Endothelial cell (in vitro differentiated cells): ENCODE measurements at regions not wholly inside any gene's neighbourhood (a gene's known extent, or its start where the extent isn't known, plus 50 kb on each side); places are given as distances from the start of the nearest gene placed in this dataset.

Source experiments
- DNase-seq: peaks from one replicate; pipeline ENCODE4 v3.0.0; 2021; ENCODE audit warnings: low spot score
- H3K27ac Mint-ChIP-seq: one replicate; pipeline ENCODE4 v1.8.0; 2021; ENCODE audit warnings: mixed read lengths, inconsistent platforms; ENCODE audit not compliant: unreplicated experiment
- H3K27me3 Mint-ChIP-seq: one replicate; pipeline ENCODE4 v1.8.0; 2021; ENCODE audit warnings: mild to moderate bottlenecking, moderate library complexity, mixed read lengths, inconsistent platforms; ENCODE audit not compliant: unreplicated experiment
- H3K36me3 Mint-ChIP-seq: one replicate; pipeline ENCODE4 v1.8.0; 2021; ENCODE audit warnings: mild to moderate bottlenecking, low read depth, mixed read lengths, inconsistent platforms; ENCODE audit not compliant: unreplicated experiment
- H3K4me1 Mint-ChIP-seq: one replicate; pipeline ENCODE4 v1.8.0; 2021; ENCODE audit warnings: mild to moderate bottlenecking, mixed read lengths, inconsistent platforms; ENCODE audit not compliant: unreplicated experiment
- H3K4me3 Mint-ChIP-seq: one replicate; pipeline ENCODE4 v1.8.0; 2021; ENCODE audit warnings: mild to moderate bottlenecking, mixed read lengths, inconsistent platforms; ENCODE audit not compliant: unreplicated experiment
- H3K9me3 Mint-ChIP-seq: one replicate; pipeline ENCODE4 v1.8.0; 2021; ENCODE audit warnings: mixed read lengths, inconsistent platforms; ENCODE audit not compliant: unreplicated experiment
- CTCF ChIP-seq: fragments of 200-600 bp; sonication (generic); IDR thresholded peaks from one replicate; pipeline ENCODE4 v1.5.0; 2021; ENCODE audit warnings: antibody characterized with exemption; ENCODE audit not compliant: unreplicated experiment

GRCh38 chr15:29612096-29612495 lies 210.2 kb downstream of the TJP1 start:
- no peaks in the 10 kb centered on the region for H3K9me3 Mint-ChIP-seq

GRCh38 chr15:29611057-29611456 lies 211.2 kb downstream of the TJP1 start:
- no peak for TF ChIP-seq CTCF
- Mint-ChIP-seq H3K27ac (no peak overlapping the region), H3K9me3 (no peaks in the 10 kb centered on the region), H3K4me3 (no peak overlapping the region), H3K36me3 (no peaks in the 10 kb centered on the region), H3K27me3 (peaks cover 4% of the 10 kb centered on the region), H3K4me1 (peaks cover 19% of the 10 kb centered on the region)
- no peak for DNase-seq

More at GRCh38 chr15:29612096-29612495, 210.2 kb downstream of the TJP1 start:
- peak; percentile 13 for DNase-seq
- Mint-ChIP-seq H3K4me1 (peaks cover 19% of the 10 kb centered on the region), H3K36me3 (no peaks in the 10 kb centered on the region), H3K27me3 (peaks cover 4% of the 10 kb centered on the region), H3K4me3 (no peak overlapping the region), H3K27ac (peak overlapping the region; percentile 21)
- no peak for TF ChIP-seq CTCF

- H3K4me3 Mint-ChIP-seq, result no peak overlapping the region
Observed at GRCh38 chr15:29601811-29602210, 220.5 kb downstream of the TJP1 start.

GRCh38 chr15:29600262-29600661 lies 222.0 kb downstream of the TJP1 start:
- H3K9me3 Mint-ChIP-seq, result no peaks in the 10 kb centered on the region
- H3K27ac Mint-ChIP-seq, result no peak overlapping the region
- no peaks in the 10 kb centered on the region for H3K36me3 Mint-ChIP-seq
- H3K4me3 Mint-ChIP-seq, result no peak overlapping the region
- DNase-seq, result no peak
- no peaks in the 10 kb centered on the region for H3K27me3 Mint-ChIP-seq
- no peak for TF ChIP-seq CTCF
- H3K4me1 Mint-ChIP-seq, result no peaks in the 10 kb centered on the region

More at GRCh38 chr15:29601811-29602210, 220.5 kb downstream of the TJP1 start:
- Mint-ChIP-seq H3K36me3 (no peaks in the 10 kb centered on the region), H3K27me3 (no peaks in the 10 kb centered on the region), H3K4me1 (no peaks in the 10 kb centered on the region), H3K9me3 (no peaks in the 10 kb centered on the region), H3K27ac (no peak overlapping the region)
- no peak for TF ChIP-seq CTCF
- no peak for DNase-seq

GRCh38 chr15:29596266-29596665 lies 226.0 kb downstream of the TJP1 start:
- Mint-ChIP-seq H3K27me3 (peaks cover 3% of the 10 kb centered on the region), H3K4me3 (no peak overlapping the region), H3K4me1 (no peaks in the 10 kb centered on the region), H3K36me3 (no peaks in the 10 kb centered on the region), H3K27ac (no peak overlapping the region), H3K9me3 (no peaks in the 10 kb centered on the region)
- no peak for DNase-seq
- TF ChIP-seq CTCF, result peak; percentile 28
